Thoracic aorta (tissue), 2 donors: ENCODE measurements at regions not wholly inside any gene's neighbourhood (a gene's known extent, or its start where the extent isn't known, plus 50 kb on each side); places are given as distances from the start of the nearest gene placed in this dataset.
"Not testable (repeated sequence)": the region's sequence is repeated elsewhere in the genome, so short reads cannot be mapped to it uniquely, and the experiment has no call there.

ENCODE experiments used
- ATAC-seq: fragments of 150-250 bp; one replicate; pipeline ENCODE4 v1.8.0; 2017; ENCODE audit warnings: low read depth; ENCODE audit not compliant: insufficient number of reproducible peaks, low FRiP score
- DNase-seq: peaks from one replicate; pipeline ENCODE4 v3.0.0-alpha.2; 2020; ENCODE audit warnings: low spot score
- H3K27ac ChIP-seq, 2 donors: fragments of 200-600 bp; sonication (generic); 1 replicate in 1 of 2; 2 replicates in 1 of 2; pipeline ENCODE4 v1.5.1; 2016; ENCODE audit warnings: mild to moderate bottlenecking in 2 of 2, moderate library complexity in 2 of 2
- H3K27me3 ChIP-seq: fragments of 200-600 bp; sonication (generic); replicated peaks from 2 replicates; pipeline ENCODE4 v1.6.0; 2016; ENCODE audit warnings: mild to moderate bottlenecking; ENCODE audit not compliant: insufficient read depth
- H3K36me3 ChIP-seq: fragments of 200-600 bp; sonication (generic); one replicate; pipeline ENCODE4 v1.5.1; 2016
- H3K4me1 ChIP-seq, 2 donors: fragments of 200-600 bp; sonication (generic); 1 replicate in 1 of 2; 2 replicates in 1 of 2; pipeline versions ENCODE4 v1.5.1 to v1.6.0; 2016; ENCODE audit warnings: low read depth in 2 of 2, mild to moderate bottlenecking in 1 of 2; ENCODE audit not compliant: control insufficient read depth in 1 of 2
- H3K4me3 ChIP-seq: fragments of 200-600 bp; sonication (generic); 2 replicates; pipeline ENCODE4 v1.5.1; 2016; ENCODE audit warnings: mild to moderate bottlenecking
- H3K9me3 ChIP-seq: fragments of 200-600 bp; sonication (generic); 2 replicates; pipeline ENCODE4 v1.5.1; 2016
- TF ChIP-seq, protein P1 (sequence below): fragments of 200-600 bp; sonication (generic); IDR thresholded peaks from one replicate; pipeline ENCODE4 v1.5.1; 2019; ENCODE audit warnings: antibody characterized with exemption

DNA sequence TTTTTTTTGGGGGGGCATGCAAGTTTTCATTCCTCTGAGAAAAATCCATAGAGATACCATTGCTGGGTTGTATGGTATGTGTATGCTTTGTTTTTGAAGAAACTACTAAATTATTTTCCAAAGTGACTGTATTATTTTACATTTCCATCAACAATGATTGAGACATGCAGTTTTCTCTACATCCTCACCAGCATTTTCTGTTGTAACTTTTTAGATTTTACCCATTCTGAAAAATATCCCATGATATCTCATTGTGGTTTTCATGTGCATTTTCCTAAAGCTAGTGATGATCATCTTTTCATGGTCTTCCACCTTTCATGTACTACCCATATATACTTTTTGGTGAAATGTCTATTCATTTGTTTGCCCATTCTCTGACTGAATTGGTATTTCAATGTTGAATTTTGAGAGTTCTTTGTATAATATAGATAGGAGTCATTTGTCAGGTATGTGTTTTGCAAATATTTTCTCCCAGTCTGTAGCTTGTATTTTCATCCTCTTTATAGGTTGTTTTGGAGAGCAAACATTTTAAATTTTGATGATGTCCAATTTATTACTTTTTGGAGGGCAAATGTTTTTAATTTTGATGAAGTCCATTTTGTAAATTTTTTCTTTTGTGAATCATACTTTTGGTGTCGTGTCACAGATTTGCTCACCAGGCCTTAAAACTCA, 827.5 kb upstream of the CITED2 start:
- no peak for DNase-seq
- Histone ChIP-seq H3K27me3 (no peaks in the 10 kb centered on the region), H3K36me3 (no peaks in the 10 kb centered on the region), H3K4me3 (no peak overlapping the region), H3K27ac (no peak overlapping the region), H3K9me3 (no peaks in the 10 kb centered on the region), H3K4me1 (peaks cover 3 to 6% of the 10 kb centered on the region in 2 donors)
- TF ChIP-seq, protein P1, sequence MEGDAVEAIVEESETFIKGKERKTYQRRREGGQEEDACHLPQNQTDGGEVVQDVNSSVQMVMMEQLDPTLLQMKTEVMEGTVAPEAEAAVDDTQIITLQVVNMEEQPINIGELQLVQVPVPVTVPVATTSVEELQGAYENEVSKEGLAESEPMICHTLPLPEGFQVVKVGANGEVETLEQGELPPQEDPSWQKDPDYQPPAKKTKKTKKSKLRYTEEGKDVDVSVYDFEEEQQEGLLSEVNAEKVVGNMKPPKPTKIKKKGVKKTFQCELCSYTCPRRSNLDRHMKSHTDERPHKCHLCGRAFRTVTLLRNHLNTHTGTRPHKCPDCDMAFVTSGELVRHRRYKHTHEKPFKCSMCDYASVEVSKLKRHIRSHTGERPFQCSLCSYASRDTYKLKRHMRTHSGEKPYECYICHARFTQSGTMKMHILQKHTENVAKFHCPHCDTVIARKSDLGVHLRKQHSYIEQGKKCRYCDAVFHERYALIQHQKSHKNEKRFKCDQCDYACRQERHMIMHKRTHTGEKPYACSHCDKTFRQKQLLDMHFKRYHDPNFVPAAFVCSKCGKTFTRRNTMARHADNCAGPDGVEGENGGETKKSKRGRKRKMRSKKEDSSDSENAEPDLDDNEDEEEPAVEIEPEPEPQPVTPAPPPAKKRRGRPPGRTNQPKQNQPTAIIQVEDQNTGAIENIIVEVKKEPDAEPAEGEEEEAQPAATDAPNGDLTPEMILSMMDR, result no peak
- no peak for ATAC-seq

DNA sequence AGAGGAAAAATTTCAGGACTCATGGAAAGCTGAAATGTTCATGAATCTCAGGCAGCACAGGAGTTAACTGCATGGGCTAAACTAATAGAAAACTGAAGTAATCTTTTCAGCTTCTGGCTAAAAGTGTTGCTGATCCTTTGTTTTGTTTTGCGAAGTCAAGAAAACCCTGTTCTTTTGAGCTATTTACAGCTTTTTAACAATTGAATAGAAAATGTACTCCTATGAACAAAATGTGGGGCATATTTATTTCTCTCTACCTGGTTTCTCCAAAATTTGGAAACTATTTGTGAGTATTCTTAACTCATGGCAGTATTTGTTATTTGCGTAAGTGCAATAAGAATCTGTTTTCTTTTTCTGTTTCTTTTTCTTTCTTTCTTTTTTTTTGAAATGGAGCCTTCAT, 818.8 kb upstream of the CITED2 start:
- TF ChIP-seq, protein P1, result no peak
- no peak overlapping the region for H3K27ac ChIP-seq
- ATAC-seq, result no peak
- no peak for DNase-seq
- H3K27me3 ChIP-seq, result no peaks in the 10 kb centered on the region
- H3K4me1 ChIP-seq, result no peaks in the 10 kb centered on the region
- H3K36me3 ChIP-seq, result no peaks in the 10 kb centered on the region
- no peaks in the 10 kb centered on the region for H3K9me3 ChIP-seq
- H3K4me3 ChIP-seq, result no peak overlapping the region

DNA sequence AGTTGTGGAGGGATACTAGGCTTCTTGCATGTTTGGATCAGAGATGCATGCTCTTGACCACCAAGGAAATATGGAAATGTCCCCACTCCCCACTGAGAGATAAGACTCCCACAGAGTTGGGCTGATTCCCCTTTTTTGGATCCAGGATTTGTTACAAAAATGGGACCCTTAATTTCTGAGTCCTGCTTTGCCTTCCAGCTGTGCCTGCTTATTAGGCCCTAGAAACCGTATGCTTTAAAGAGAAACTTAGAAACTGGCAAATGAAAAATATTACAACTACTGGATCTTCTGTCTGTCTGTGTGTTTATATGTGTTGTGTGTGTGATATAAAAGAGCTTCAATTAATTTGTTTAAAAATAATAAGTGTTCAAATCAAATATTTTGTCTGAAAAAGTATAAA, 817.6 kb upstream of the CITED2 start:
- Histone ChIP-seq H3K27me3 (no peaks in the 10 kb centered on the region), H3K4me1 (no peaks in the 10 kb centered on the region), H3K36me3 (no peaks in the 10 kb centered on the region), H3K9me3 (peaks cover 4% of the 10 kb centered on the region), H3K4me3 (no peak overlapping the region), H3K27ac (no peak overlapping the region)
- TF ChIP-seq, protein P1, result no peak
- ATAC-seq (no peak), DNase-seq (no peak)

DNA sequence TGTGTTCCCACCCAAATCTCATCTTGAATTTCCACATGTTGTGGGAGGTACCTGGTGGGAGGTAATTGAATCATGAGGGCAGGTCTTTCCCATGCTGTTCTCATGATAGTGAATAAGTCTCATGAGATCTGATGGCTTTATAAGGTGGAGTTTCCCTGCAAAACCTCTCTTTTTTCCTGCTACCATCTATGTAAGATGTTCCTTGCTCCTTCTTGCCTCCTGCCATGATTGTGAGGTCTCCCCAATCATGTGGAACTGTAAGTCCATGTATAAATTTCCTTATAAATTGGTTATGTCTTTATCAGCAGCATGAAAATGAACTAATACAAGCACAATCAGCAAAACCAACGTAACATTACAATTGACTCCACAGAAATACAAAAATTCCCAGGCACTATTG, 814.8 kb upstream of the CITED2 start:
- not testable (repeated sequence) for H3K27ac ChIP-seq, H3K9me3 ChIP-seq, H3K4me3 ChIP-seq, H3K27me3 ChIP-seq, DNase-seq, H3K36me3 ChIP-seq, ATAC-seq, H3K4me1 ChIP-seq

DNA sequence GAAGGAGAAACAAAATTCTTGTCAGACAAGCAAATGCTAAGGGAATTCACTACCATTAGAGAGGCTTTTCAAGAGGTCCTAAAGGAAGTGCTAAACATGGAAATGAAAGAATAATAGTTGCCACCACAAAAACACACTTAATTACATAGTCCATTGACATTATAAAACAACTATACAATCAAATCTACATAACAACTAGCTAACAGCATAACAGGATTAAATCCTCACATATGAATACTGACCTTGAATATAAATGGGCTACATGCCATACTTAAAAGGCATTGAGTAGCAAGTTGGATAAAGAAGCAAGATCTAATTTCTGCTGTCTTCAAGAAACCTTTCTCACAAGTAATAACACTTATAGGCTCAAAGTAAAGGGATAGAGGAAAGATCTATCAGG, 811.5 kb upstream of the CITED2 start:
- ATAC-seq (no peak), DNase-seq (no peak)
- no peaks in the 10 kb centered on the region for H3K4me1 ChIP-seq
- no peaks in the 10 kb centered on the region for H3K27me3 ChIP-seq
- peaks cover 4% of the 10 kb centered on the region for H3K9me3 ChIP-seq
- no peak overlapping the region for H3K4me3 ChIP-seq
- H3K36me3 ChIP-seq, result no peaks in the 10 kb centered on the region
- H3K27ac ChIP-seq, result no peak overlapping the region
- TF ChIP-seq, protein P1, result no peak

DNA sequence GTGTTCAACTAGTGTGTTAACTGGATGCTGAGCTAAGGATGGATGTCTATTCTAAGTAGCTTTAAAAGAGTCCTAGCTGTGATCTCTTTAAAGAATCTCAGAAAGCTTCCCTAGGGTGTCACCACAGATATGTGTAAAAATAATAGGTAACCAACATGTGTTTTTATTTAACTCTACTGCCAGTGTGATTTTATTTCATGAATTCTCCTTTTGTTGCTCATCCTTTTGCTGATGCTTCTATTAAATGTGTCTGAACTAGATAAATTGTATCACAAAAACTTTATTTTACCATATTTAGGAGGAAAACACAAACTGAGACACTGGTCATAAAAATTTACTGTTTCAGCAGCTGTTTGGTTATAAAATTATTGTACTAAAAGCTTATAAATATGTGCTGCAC, 809.4 kb upstream of the CITED2 start:
- Histone ChIP-seq H3K27me3 (no peaks in the 10 kb centered on the region), H3K4me3 (no peak overlapping the region), H3K4me1 (no peaks in the 10 kb centered on the region), H3K27ac (no peak overlapping the region), H3K9me3 (peaks cover 4% of the 10 kb centered on the region), H3K36me3 (no peaks in the 10 kb centered on the region)
- TF ChIP-seq, protein P1, result no peak
- DNase-seq (no peak), ATAC-seq (no peak)
